Ovary (tissue), 3 donors: ENCODE measurements at regions not wholly inside any gene's neighbourhood (a gene's known extent, or its start where the extent isn't known, plus 50 kb on each side); places are given as distances from the start of the nearest gene placed in this dataset.

Experiments
- EP300 ChIP-seq: sonication (generic); formaldehyde crosslinking; IDR thresholded peaks from one replicate; pipeline ENCODE4 v1.6.1; 2017; ENCODE audit warnings: antibody characterized with exemption
- POLR2A ChIP-seq: fragments of 450-650 bp; IDR thresholded peaks from one replicate; pipeline ENCODE4 v1.6.1; 2017; ENCODE audit warnings: antibody characterized with exemption, mild to moderate bottlenecking, moderate library complexity
- TF ChIP-seq, protein P1 (sequence below), 3 donors: fragments of 450-650 bp in 2 of 3; fragments of 200-600 bp in 1 of 3; IDR thresholded peaks; one replicate each; pipeline versions ENCODE4 v1.5.1 to v1.8.0; 2016 to 2022; ENCODE audit warnings: antibody characterized with exemption in 3 of 3, mild to moderate bottlenecking in 1 of 3
- donor health status: DM: no; HTN: no; CAD: no.

DNA sequence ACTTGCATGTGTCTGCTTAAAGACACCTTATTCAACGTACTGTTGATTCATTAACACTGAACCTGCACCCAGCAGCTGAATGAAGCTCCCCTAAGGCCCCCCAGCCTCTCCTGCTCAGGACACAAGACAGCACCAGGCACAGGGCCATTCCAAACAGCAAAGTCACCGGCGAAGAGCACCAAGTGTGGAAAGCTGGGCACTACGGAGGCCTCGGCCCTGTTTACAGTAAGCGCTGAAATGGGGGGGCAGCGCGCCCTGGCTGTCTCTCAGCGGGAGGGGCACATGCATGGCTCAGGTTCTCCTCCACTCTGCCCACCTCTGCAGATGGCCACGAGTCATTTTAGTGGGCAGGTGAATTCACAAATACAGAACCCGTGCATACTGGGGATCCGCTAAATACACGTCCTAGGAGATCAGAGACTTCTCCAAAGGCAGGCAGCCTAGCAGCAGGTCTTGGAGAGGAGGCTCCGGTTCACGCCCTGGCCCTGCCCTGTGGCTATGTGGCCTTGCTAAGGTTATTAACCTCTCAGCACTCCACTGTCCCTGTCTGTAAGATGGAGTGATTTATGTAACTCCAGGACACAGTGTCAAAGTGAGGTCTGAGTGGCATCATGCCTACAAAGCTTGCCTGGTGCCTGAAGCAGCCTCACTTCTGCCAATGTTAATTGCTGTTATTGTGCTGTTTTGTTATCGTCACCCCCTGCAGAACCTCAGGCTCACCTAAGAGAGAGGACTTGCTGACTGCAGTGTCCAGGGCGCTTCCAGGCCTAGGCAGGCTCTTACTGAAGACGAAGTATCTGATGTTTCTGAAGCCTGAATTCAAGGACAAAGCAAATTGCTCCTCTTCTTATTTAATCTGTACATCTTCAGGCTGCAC is 207.4 kb upstream of the SOX1 start:
- no peak for TF ChIP-seq POLR2A
- no peak for TF ChIP-seq EP300
- TF ChIP-seq, protein P1, sequence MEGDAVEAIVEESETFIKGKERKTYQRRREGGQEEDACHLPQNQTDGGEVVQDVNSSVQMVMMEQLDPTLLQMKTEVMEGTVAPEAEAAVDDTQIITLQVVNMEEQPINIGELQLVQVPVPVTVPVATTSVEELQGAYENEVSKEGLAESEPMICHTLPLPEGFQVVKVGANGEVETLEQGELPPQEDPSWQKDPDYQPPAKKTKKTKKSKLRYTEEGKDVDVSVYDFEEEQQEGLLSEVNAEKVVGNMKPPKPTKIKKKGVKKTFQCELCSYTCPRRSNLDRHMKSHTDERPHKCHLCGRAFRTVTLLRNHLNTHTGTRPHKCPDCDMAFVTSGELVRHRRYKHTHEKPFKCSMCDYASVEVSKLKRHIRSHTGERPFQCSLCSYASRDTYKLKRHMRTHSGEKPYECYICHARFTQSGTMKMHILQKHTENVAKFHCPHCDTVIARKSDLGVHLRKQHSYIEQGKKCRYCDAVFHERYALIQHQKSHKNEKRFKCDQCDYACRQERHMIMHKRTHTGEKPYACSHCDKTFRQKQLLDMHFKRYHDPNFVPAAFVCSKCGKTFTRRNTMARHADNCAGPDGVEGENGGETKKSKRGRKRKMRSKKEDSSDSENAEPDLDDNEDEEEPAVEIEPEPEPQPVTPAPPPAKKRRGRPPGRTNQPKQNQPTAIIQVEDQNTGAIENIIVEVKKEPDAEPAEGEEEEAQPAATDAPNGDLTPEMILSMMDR (IDR thresholded peaks at IDR 0.05), result no peak
